ENCODE measurements at regions not wholly inside any gene's neighbourhood (a gene's known extent, or its start where the extent isn't known, plus 50 kb on each side); places are given as distances from the start of the nearest gene placed in this dataset.

- no peaks in the 10 kb centered on the region for H3K36me3 Mint-ChIP-seq (ENCODE audit: low read depth)
- H3K4me1 Mint-ChIP-seq (ENCODE audit: low read depth): no peaks in the 10 kb centered on the region
- TF ChIP-seq, protein P1, sequence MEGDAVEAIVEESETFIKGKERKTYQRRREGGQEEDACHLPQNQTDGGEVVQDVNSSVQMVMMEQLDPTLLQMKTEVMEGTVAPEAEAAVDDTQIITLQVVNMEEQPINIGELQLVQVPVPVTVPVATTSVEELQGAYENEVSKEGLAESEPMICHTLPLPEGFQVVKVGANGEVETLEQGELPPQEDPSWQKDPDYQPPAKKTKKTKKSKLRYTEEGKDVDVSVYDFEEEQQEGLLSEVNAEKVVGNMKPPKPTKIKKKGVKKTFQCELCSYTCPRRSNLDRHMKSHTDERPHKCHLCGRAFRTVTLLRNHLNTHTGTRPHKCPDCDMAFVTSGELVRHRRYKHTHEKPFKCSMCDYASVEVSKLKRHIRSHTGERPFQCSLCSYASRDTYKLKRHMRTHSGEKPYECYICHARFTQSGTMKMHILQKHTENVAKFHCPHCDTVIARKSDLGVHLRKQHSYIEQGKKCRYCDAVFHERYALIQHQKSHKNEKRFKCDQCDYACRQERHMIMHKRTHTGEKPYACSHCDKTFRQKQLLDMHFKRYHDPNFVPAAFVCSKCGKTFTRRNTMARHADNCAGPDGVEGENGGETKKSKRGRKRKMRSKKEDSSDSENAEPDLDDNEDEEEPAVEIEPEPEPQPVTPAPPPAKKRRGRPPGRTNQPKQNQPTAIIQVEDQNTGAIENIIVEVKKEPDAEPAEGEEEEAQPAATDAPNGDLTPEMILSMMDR (IDR thresholded peaks at IDR 0.05): no peak
- H3K9me3 ChIP-seq (ENCODE audit: control insufficient read depth in 1 of 2, insufficient read depth in 1 of 2, low read length in 2 of 2): peaks cover 0 to 4% of the 10 kb centered on the region in 2 experiments
- H3K36me3 ChIP-seq (ENCODE audit: insufficient read depth, low read length): no peaks in the 10 kb centered on the region
- H3K4me1 ChIP-seq (ENCODE audit: insufficient read depth, low read length): no peaks in the 10 kb centered on the region
- H3K27ac ChIP-seq (ENCODE audit: low read depth in 1 of 2, low read length in 2 of 2): no peak overlapping the region
- peaks cover 6% of the 10 kb centered on the region for H3K9me3 Mint-ChIP-seq
- POLR2A ChIA-PET: no interaction called here
- ATAC-seq (ENCODE audit: poor library complexity) (no peak), DNase-seq (no peak)
- intact Hi-C loops (cut with DNase I, micrococcal nuclease): no loop called here
- CTCF ChIA-PET: no interaction called here
- H3K27ac Mint-ChIP-seq: no peak overlapping the region
- H3K4me3 Mint-ChIP-seq: no peak overlapping the region
- H3K27me3 ChIP-seq (ENCODE audit: control insufficient read depth in 1 of 2, insufficient read depth in 2 of 2, low read length in 2 of 2): no peaks in the 10 kb centered on the region
- H3K4me3 ChIP-seq (ENCODE audit: low read length): no peak overlapping the region
- no peaks in the 10 kb centered on the region for H3K27me3 Mint-ChIP-seq
Observed at GRCh38 chr12:59196989-59197388, 276.7 kb upstream of the LRIG3 start.

GRCh38 chr12:59194794-59195193 is 274.5 kb upstream of the LRIG3 start:
- H3K4me3 Mint-ChIP-seq: no peak overlapping the region
- no peak overlapping the region for H3K27ac Mint-ChIP-seq
- intact Hi-C loops (cut with DNase I, micrococcal nuclease): no loop called here

GRCh38 chr12:59193476-59194050 is 273.3 kb upstream of the LRIG3 start:
- Histone ChIP-seq H3K27ac (ENCODE audit: low read depth in 1 of 2, low read length in 2 of 2) (no peak overlapping the region), H3K4me1 (ENCODE audit: insufficient read depth, low read length) (no peaks in the 10 kb centered on the region), H3K4me3 (ENCODE audit: low read length) (no peak overlapping the region), H3K9me3 (ENCODE audit: control insufficient read depth in 1 of 2, insufficient read depth in 1 of 2, low read length in 2 of 2) (peaks cover 0 to 4% of the 10 kb centered on the region in 2 experiments), H3K27me3 (ENCODE audit: control insufficient read depth in 1 of 2, insufficient read depth in 2 of 2, low read length in 2 of 2) (no peaks in the 10 kb centered on the region), H3K36me3 (ENCODE audit: insufficient read depth, low read length) (no peaks in the 10 kb centered on the region)
- Mint-ChIP-seq H3K27me3 (no peaks in the 10 kb centered on the region), H3K4me3 (no peak overlapping the region), H3K27ac (no peak overlapping the region), H3K4me1 (ENCODE audit: low read depth) (no peaks in the 10 kb centered on the region), H3K36me3 (ENCODE audit: low read depth) (no peaks in the 10 kb centered on the region), H3K9me3 (peaks cover 6% of the 10 kb centered on the region)
- TF ChIP-seq, protein P1 (IDR thresholded peaks at IDR 0.05): no peak
- ChIA-PET CTCF (no interaction called here), POLR2A (no interaction called here)
- no peak for DNase-seq
- intact Hi-C loops (cut with DNase I, micrococcal nuclease): no loop called here
- ATAC-seq (ENCODE audit: poor library complexity): no peak

More at GRCh38 chr12:59194794-59195193, 274.5 kb upstream of the LRIG3 start:
- DNase-seq (no peak), ATAC-seq (ENCODE audit: poor library complexity) (no peak)
- peaks cover 0 to 4% of the 10 kb centered on the region in 2 experiments for H3K9me3 ChIP-seq (ENCODE audit: control insufficient read depth in 1 of 2, insufficient read depth in 1 of 2, low read length in 2 of 2)
- Mint-ChIP-seq H3K36me3 (ENCODE audit: low read depth) (no peaks in the 10 kb centered on the region), H3K9me3 (peaks cover 6% of the 10 kb centered on the region), H3K27me3 (no peaks in the 10 kb centered on the region), H3K4me1 (ENCODE audit: low read depth) (no peaks in the 10 kb centered on the region)
- TF ChIP-seq, protein P1 (IDR thresholded peaks at IDR 0.05): no peak
- no peaks in the 10 kb centered on the region for H3K36me3 ChIP-seq (ENCODE audit: insufficient read depth, low read length)
- H3K27ac ChIP-seq (ENCODE audit: low read depth in 1 of 2, low read length in 2 of 2): no peak overlapping the region
- CTCF ChIA-PET: no interaction called here
- no peaks in the 10 kb centered on the region for H3K27me3 ChIP-seq (ENCODE audit: control insufficient read depth in 1 of 2, insufficient read depth in 2 of 2, low read length in 2 of 2)
- POLR2A ChIA-PET: no interaction called here
- H3K4me1 ChIP-seq (ENCODE audit: insufficient read depth, low read length): no peaks in the 10 kb centered on the region
- no peak overlapping the region for H3K4me3 ChIP-seq (ENCODE audit: low read length)
